ENCODE measurements at regions not wholly inside any gene's neighbourhood (a gene's known extent, or its start where the extent isn't known, plus 50 kb on each side); places are given as distances from the start of the nearest gene placed in this dataset.
"Not testable (repeated sequence)": the region's sequence is repeated elsewhere in the genome, so short reads cannot be mapped to it uniquely, and the experiment has no call there.

GRCh38 chr3:13186435-13186815 is 113.2 kb upstream of the IQSEC1 start:
- DNase-seq = no peak
- H3K9me3 ChIP-seq = no peaks in the 10 kb centered on the region
- intact Hi-C loops (cut with DNase I) = no loop called here
- no peaks in the 10 kb centered on the region for H3K27me3 ChIP-seq
- H3K27ac ChIP-seq = no peak overlapping the region
- no peaks in the 10 kb centered on the region for H3K4me1 ChIP-seq (ENCODE audit: insufficient read depth)
- 21 to 34% (median 24%) methylated on average over 9 of the region's 9 CpGs for WGBS, 3 donors
- TF ChIP-seq EP300 (IDR thresholded peaks at IDR 0.05) (no peak), CTCF (IDR thresholded peaks at IDR 0.05) (no peak), POLR2A (IDR thresholded peaks at IDR 0.05) (no peak)
- H3K4me3 ChIP-seq = no peak overlapping the region
- no peaks in the 10 kb centered on the region for H3K36me3 ChIP-seq

- Histone ChIP-seq H3K4me1 (ENCODE audit: insufficient read depth) (no peaks in the 10 kb centered on the region), H3K27ac (no peak overlapping the region), H3K36me3 (no peaks in the 10 kb centered on the region), H3K27me3 (no peaks in the 10 kb centered on the region), H3K9me3 (no peaks in the 10 kb centered on the region), H3K4me3 (no peak overlapping the region)
- intact Hi-C loops (cut with DNase I) = no loop called here
- TF ChIP-seq EP300 (IDR thresholded peaks at IDR 0.05) (no peak), CTCF (IDR thresholded peaks at IDR 0.05) (no peak), POLR2A (IDR thresholded peaks at IDR 0.05) (no peak)
- WGBS, 3 donors = 80 to 87% (median 86%) methylated on average over 7 of the region's 7 CpGs
- DNase-seq = no peak
These were observed 112.7 kb upstream of the IQSEC1 start for GRCh38 chr3:13185737-13186434.

- not testable (repeated sequence) for H3K4me1 ChIP-seq (ENCODE audit: insufficient read depth); DNase-seq; H3K27ac ChIP-seq; H3K36me3 ChIP-seq; H3K9me3 ChIP-seq; H3K4me3 ChIP-seq; H3K27me3 ChIP-seq
- WGBS, 3 donors = 94 to 97% (median 94%) methylated on average over 27 to 32 of the region's 32 CpGs
- intact Hi-C loops (cut with DNase I) = loop anchor here in 1 of 4 donors (1.0 kb wide), 1 partner anchor 27 kb away; no protein-coding TSS in a partner anchor
These were observed 106.5 kb upstream of the IQSEC1 start for GRCh38 chr3:13179582-13180210.

GRCh38 chr3:13179181-13179580 is 106.0 kb upstream of the IQSEC1 start:
- H3K36me3 ChIP-seq = no peaks in the 10 kb centered on the region
- no peak overlapping the region for H3K4me3 ChIP-seq
- intact Hi-C loops (cut with DNase I) = no loop called here
- no peak for DNase-seq
- no peaks in the 10 kb centered on the region for H3K4me1 ChIP-seq (ENCODE audit: insufficient read depth)
- no peaks in the 10 kb centered on the region for H3K9me3 ChIP-seq
- no peaks in the 10 kb centered on the region for H3K27me3 ChIP-seq
- no peak overlapping the region for H3K27ac ChIP-seq
- TF ChIP-seq EP300 (IDR thresholded peaks at IDR 0.05) (no peak), CTCF (IDR thresholded peaks at IDR 0.05) (no peak), POLR2A (IDR thresholded peaks at IDR 0.05) (no peak)
- 72 to 73% (median 73%) methylated on average over 1 of the region's 1 CpG for WGBS, 3 donors

GRCh38 chr3:13178107-13178506 is 104.9 kb upstream of the IQSEC1 start:
- Histone ChIP-seq H3K4me3 (no peak overlapping the region), H3K9me3 (no peaks in the 10 kb centered on the region), H3K36me3 (no peaks in the 10 kb centered on the region), H3K27ac (no peak overlapping the region), H3K4me1 (ENCODE audit: insufficient read depth) (no peaks in the 10 kb centered on the region), H3K27me3 (no peaks in the 10 kb centered on the region)
- no peak for DNase-seq
- 90 to 94% (median 92%) methylated on average over 3 of the region's 3 CpGs for WGBS, 3 donors
- intact Hi-C loops (cut with DNase I) = no loop called here
- TF ChIP-seq CTCF (IDR thresholded peaks at IDR 0.05) (no peak), POLR2A (IDR thresholded peaks at IDR 0.05) (no peak), EP300 (IDR thresholded peaks at IDR 0.05) (no peak)

All from ovary (tissue), 7 donors.